ENCODE measurements at regions not wholly inside any gene's neighbourhood (a gene's known extent, or its start where the extent isn't known, plus 50 kb on each side); places are given as distances from the start of the nearest gene placed in this dataset.

- TF ChIP-seq POU2F2 (IDR thresholded peaks at IDR 0.05; ENCODE audit: low read depth, low read length) (no peak), TAF1 (IDR thresholded peaks at IDR 0.05; ENCODE audit: low read depth, low read length) (no peak), PAX5 (IDR thresholded peaks at IDR 0.05; ENCODE audit: insufficient read depth, low read length, severe bottlenecking) (no peak), POLR2A (IDR thresholded peaks at IDR 0.05; ENCODE audit: low read depth, low read length) (no peak), SPI1 (IDR thresholded peaks at IDR 0.05; ENCODE audit: low read depth, low read length) (no peak), POLR2AphosphoS5 (IDR thresholded peaks at IDR 0.05; ENCODE audit: low read depth, low read length) (no peak)
- no peak for FAIRE-seq
- no peak for DNase-seq (ENCODE audit: insufficient read length, low spot score)
Measured at GRCh38 chr16:48838349-48838748, 228.4 kb upstream of the N4BP1 start.

GRCh38 chr16:48836636-48837035, 226.7 kb upstream of the N4BP1 start:
- FAIRE-seq (no peak), DNase-seq (ENCODE audit: insufficient read length, low spot score) (no peak)
- no peak for TF ChIP-seq SPI1 (IDR thresholded peaks at IDR 0.05; ENCODE audit: low read depth, low read length)
- TF ChIP-seq POLR2AphosphoS5 (IDR thresholded peaks at IDR 0.05; ENCODE audit: low read depth, low read length), result no peak
- TF ChIP-seq POU2F2 (IDR thresholded peaks at IDR 0.05; ENCODE audit: low read depth, low read length), result no peak
- TF ChIP-seq PAX5 (IDR thresholded peaks at IDR 0.05; ENCODE audit: insufficient read depth, low read length, severe bottlenecking), result no peak
- TF ChIP-seq TAF1 (IDR thresholded peaks at IDR 0.05; ENCODE audit: low read depth, low read length), result no peak
- TF ChIP-seq POLR2A (IDR thresholded peaks at IDR 0.05; ENCODE audit: low read depth, low read length), result no peak

- TF ChIP-seq POLR2A (IDR thresholded peaks at IDR 0.05; ENCODE audit: low read depth, low read length) (no peak), SPI1 (IDR thresholded peaks at IDR 0.05; ENCODE audit: low read depth, low read length) (no peak), POLR2AphosphoS5 (IDR thresholded peaks at IDR 0.05; ENCODE audit: low read depth, low read length) (no peak), POU2F2 (IDR thresholded peaks at IDR 0.05; ENCODE audit: low read depth, low read length) (no peak), TAF1 (IDR thresholded peaks at IDR 0.05; ENCODE audit: low read depth, low read length) (no peak), PAX5 (IDR thresholded peaks at IDR 0.05; ENCODE audit: insufficient read depth, low read length, severe bottlenecking) (no peak)
- FAIRE-seq, result no peak
Measured at GRCh38 chr16:48836067-48836466, 226.1 kb upstream of the N4BP1 start.

GRCh38 chr16:48834576-48834975, 224.6 kb upstream of the N4BP1 start:
- DNase-seq (ENCODE audit: insufficient read length, low spot score) (no peak), FAIRE-seq (no peak)
- TF ChIP-seq POU2F2 (IDR thresholded peaks at IDR 0.05; ENCODE audit: low read depth, low read length) (no peak), PAX5 (IDR thresholded peaks at IDR 0.05; ENCODE audit: insufficient read depth, low read length, severe bottlenecking) (no peak), TAF1 (IDR thresholded peaks at IDR 0.05; ENCODE audit: low read depth, low read length) (no peak), SPI1 (IDR thresholded peaks at IDR 0.05; ENCODE audit: low read depth, low read length) (no peak), POLR2A (IDR thresholded peaks at IDR 0.05; ENCODE audit: low read depth, low read length) (no peak), POLR2AphosphoS5 (IDR thresholded peaks at IDR 0.05; ENCODE audit: low read depth, low read length) (no peak)

More at GRCh38 chr16:48836067-48836466, 226.1 kb upstream of the N4BP1 start:
- DNase-seq (ENCODE audit: insufficient read length, low spot score), result no peak

- TF ChIP-seq POLR2A (IDR thresholded peaks at IDR 0.05; ENCODE audit: low read depth, low read length), result no peak
- no peak for TF ChIP-seq POU2F2 (IDR thresholded peaks at IDR 0.05; ENCODE audit: low read depth, low read length)
- no peak for TF ChIP-seq POLR2AphosphoS5 (IDR thresholded peaks at IDR 0.05; ENCODE audit: low read depth, low read length)
- no peak for TF ChIP-seq TAF1 (IDR thresholded peaks at IDR 0.05; ENCODE audit: low read depth, low read length)
- TF ChIP-seq SPI1 (IDR thresholded peaks at IDR 0.05; ENCODE audit: low read depth, low read length), result no peak
- no peak for TF ChIP-seq PAX5 (IDR thresholded peaks at IDR 0.05; ENCODE audit: insufficient read depth, low read length, severe bottlenecking)
- DNase-seq (ENCODE audit: insufficient read length, low spot score) (no peak), FAIRE-seq (no peak)
Measured at GRCh38 chr16:48833461-48833860, 223.5 kb upstream of the N4BP1 start.

- TF ChIP-seq TAF1 (IDR thresholded peaks at IDR 0.05; ENCODE audit: low read depth, low read length), result no peak
- no peak for TF ChIP-seq POU2F2 (IDR thresholded peaks at IDR 0.05; ENCODE audit: low read depth, low read length)
- no peak for TF ChIP-seq POLR2A (IDR thresholded peaks at IDR 0.05; ENCODE audit: low read depth, low read length)
- no peak for TF ChIP-seq POLR2AphosphoS5 (IDR thresholded peaks at IDR 0.05; ENCODE audit: low read depth, low read length)
- no peak for TF ChIP-seq PAX5 (IDR thresholded peaks at IDR 0.05; ENCODE audit: insufficient read depth, low read length, severe bottlenecking)
- no peak for TF ChIP-seq SPI1 (IDR thresholded peaks at IDR 0.05; ENCODE audit: low read depth, low read length)
- FAIRE-seq (no peak), DNase-seq (ENCODE audit: insufficient read length, low spot score) (no peak)
Measured at GRCh38 chr16:48831076-48831722, 221.2 kb upstream of the N4BP1 start.

- DNase-seq (ENCODE audit: insufficient read length, low spot score), result no peak
- TF ChIP-seq TAF1 (IDR thresholded peaks at IDR 0.05; ENCODE audit: low read depth, low read length), result no peak
- FAIRE-seq, result no peak
Measured at GRCh38 chr16:48829336-48830310, 219.6 kb upstream of the N4BP1 start.

- TF ChIP-seq POLR2A (IDR thresholded peaks at IDR 0.05; ENCODE audit: low read depth, low read length) (no peak), TAF1 (IDR thresholded peaks at IDR 0.05; ENCODE audit: low read depth, low read length) (no peak), POLR2AphosphoS5 (IDR thresholded peaks at IDR 0.05; ENCODE audit: low read depth, low read length) (no peak), PAX5 (IDR thresholded peaks at IDR 0.05; ENCODE audit: insufficient read depth, low read length, severe bottlenecking) (no peak), SPI1 (IDR thresholded peaks at IDR 0.05; ENCODE audit: low read depth, low read length) (no peak), POU2F2 (IDR thresholded peaks at IDR 0.05; ENCODE audit: low read depth, low read length) (no peak)
- FAIRE-seq (no peak), DNase-seq (ENCODE audit: insufficient read length, low spot score) (no peak)
Measured at GRCh38 chr16:48824271-48824670, 214.3 kb upstream of the N4BP1 start.

- DNase-seq (ENCODE audit: insufficient read length, low spot score) (no peak), FAIRE-seq (no peak)
- TF ChIP-seq POLR2AphosphoS5 (IDR thresholded peaks at IDR 0.05; ENCODE audit: low read depth, low read length) (no peak), POLR2A (IDR thresholded peaks at IDR 0.05; ENCODE audit: low read depth, low read length) (no peak), TAF1 (IDR thresholded peaks at IDR 0.05; ENCODE audit: low read depth, low read length) (no peak), POU2F2 (IDR thresholded peaks at IDR 0.05; ENCODE audit: low read depth, low read length) (no peak), SPI1 (IDR thresholded peaks at IDR 0.05; ENCODE audit: low read depth, low read length) (no peak), PAX5 (IDR thresholded peaks at IDR 0.05; ENCODE audit: insufficient read depth, low read length, severe bottlenecking) (no peak)
Measured at GRCh38 chr16:48822431-48822830, 212.5 kb upstream of the N4BP1 start.

Data from GM12891 (cell line).